Esophagus squamous epithelium (tissue), 4 donors: ENCODE measurements at regions not wholly inside any gene's neighbourhood (a gene's known extent, or its start where the extent isn't known, plus 50 kb on each side); places are given as distances from the start of the nearest gene placed in this dataset.

ENCODE experiments used
- CTCF ChIP-seq, 6 experiments: fragments of 450-650 bp in 4 of 6; fragments of 200-600 bp in 2 of 6; sonication (generic) in 2 of 6; IDR thresholded peaks; one replicate each; pipeline ENCODE4 v1.5.1; 2016 to 2019; ENCODE audit warnings: antibody characterized with exemption in 6 of 6, mild to moderate bottlenecking in 4 of 6, moderate library complexity in 4 of 6
- POLR2A ChIP-seq, 4 donors: fragments of 450-650 bp; IDR thresholded peaks; one replicate each; pipeline ENCODE4 v1.6.1; 2017; ENCODE audit warnings: antibody characterized with exemption in 4 of 4, mild to moderate bottlenecking in 4 of 4, moderate library complexity in 3 of 4

GRCh38 chr7:34211018-34211417 is 305.7 kb downstream of the BMPER start:
- TF ChIP-seq POLR2A (IDR thresholded peaks at IDR 0.05) (no peak), CTCF (IDR thresholded peaks at IDR 0.05) (no peak)
